Natural killer cell treated with Interleukin-12 subunit alpha and Interleukin-12 subunit beta and Interleukin-15 and Interleukin-18, amount 100 ng/mL, for 72 hours (primary cell): ENCODE measurements at regions not wholly inside any gene's neighbourhood (a gene's known extent, or its start where the extent isn't known, plus 50 kb on each side); places are given as distances from the start of the nearest gene placed in this dataset.
A peak's percentile ranks its signal among the peaks of the same experiment; 100 is the strongest.

Experiments used
- ATAC-seq, 2 donors: fragments of 150-1000 bp; cut with Tn5 transposase in 1 of 2; sonication (Bioruptor Pico), chemical (Tn5 transposase) in 1 of 2; 2 replicates each; pipeline ENCODE4 v1.10.0; 2021
- DNase-seq: peaks from one replicate; pipeline ENCODE4 v3.0.0; 2022; ENCODE audit warnings: low spot score
- H3K27ac Mint-ChIP-seq, 2 donors: 1 replicate in 1 of 2; 2 replicates in 1 of 2; pipeline ENCODE4 v1.8.0; 2022; ENCODE audit warnings: mixed read lengths in 2 of 2, mild to moderate bottlenecking in 1 of 2, moderate library complexity in 1 of 2
- H3K27me3 Mint-ChIP-seq, 2 donors: 1 replicate in 1 of 2; 2 replicates in 1 of 2; pipeline ENCODE4 v1.8.0; 2022; ENCODE audit warnings: mixed read lengths in 2 of 2
- H3K36me3 Mint-ChIP-seq: one replicate; pipeline ENCODE4 v1.8.0; 2022; ENCODE audit warnings: mixed read lengths
- H3K4me1 Mint-ChIP-seq, 2 donors: 1 replicate in 1 of 2; 2 replicates in 1 of 2; pipeline ENCODE4 v1.8.0; 2022; ENCODE audit warnings: low read depth in 2 of 2, mixed read lengths in 2 of 2, mild to moderate bottlenecking in 1 of 2
- H3K4me3 Mint-ChIP-seq: one replicate; pipeline ENCODE4 v1.8.0; 2022; ENCODE audit warnings: mixed read lengths
- H3K9me3 Mint-ChIP-seq: 2 replicates; pipeline ENCODE4 v1.8.0; 2022; ENCODE audit warnings: mixed read lengths

- no peak for DNase-seq
- ATAC-seq, result no peak
- peaks cover 6% of the 10 kb centered on the region for H3K9me3 Mint-ChIP-seq
- no peak overlapping the region for H3K27ac Mint-ChIP-seq
- H3K4me3 Mint-ChIP-seq, result no peak overlapping the region
- H3K27me3 Mint-ChIP-seq, result no peaks in the 10 kb centered on the region
- H3K4me1 Mint-ChIP-seq, result peaks cover 11 to 16% of the 10 kb centered on the region in 2 donors
- H3K36me3 Mint-ChIP-seq, result peaks cover 13% of the 10 kb centered on the region
Measured at GRCh38 chr15:31494786-31495185, 168.2 kb downstream of the KLF13 start.

DNA sequence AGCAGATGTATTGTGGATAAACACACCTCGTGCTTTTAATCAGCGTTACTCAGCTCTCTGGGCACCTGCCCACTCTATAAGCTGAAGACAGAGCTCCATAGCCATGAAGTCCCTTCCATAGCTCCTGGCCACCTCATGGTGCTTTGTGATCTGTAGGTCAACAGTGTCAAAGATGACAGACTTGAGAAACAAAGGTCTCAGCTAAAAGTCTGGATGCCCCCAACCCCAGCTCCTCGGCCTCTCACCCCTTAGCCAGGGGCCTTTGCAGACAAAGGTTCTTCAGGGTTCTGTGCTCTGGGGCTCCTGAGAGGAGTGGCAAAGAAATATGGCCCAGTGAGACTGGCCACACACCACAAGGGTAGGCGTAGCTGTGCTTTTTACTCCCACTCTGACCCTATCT is 168.6 kb downstream of the KLF13 start:
- Mint-ChIP-seq H3K36me3 (peaks cover 13% of the 10 kb centered on the region), H3K4me1 (peaks cover 10 to 13% of the 10 kb centered on the region in 2 donors), H3K27me3 (no peaks in the 10 kb centered on the region), H3K4me3 (no peak overlapping the region), H3K9me3 (peaks cover 6% of the 10 kb centered on the region), H3K27ac (no peak overlapping the region)
- ATAC-seq (no peak), DNase-seq (no peak)

DNA sequence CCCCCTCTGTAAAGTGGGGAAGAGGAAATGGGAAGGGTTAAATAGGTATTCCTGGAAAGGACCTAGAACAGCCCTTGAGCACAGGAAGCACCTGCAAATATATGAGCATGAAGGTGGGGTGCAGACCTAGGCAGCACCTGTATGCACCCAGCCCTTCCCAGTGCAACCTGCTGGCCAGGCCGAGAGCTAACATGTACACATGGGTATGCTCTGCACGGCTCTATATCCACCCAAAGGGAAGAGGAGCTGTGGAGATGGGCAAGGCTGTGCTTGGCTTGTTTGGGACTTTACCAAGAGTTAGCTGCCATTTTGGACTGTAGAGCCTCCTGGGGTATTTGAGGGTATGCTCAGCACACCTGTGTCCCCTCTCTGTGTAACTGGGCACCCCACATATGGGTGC is 171.2 kb downstream of the KLF13 start:
- ATAC-seq, result no peak
- Mint-ChIP-seq H3K36me3 (no peaks in the 10 kb centered on the region), H3K27ac (no peak overlapping the region), H3K4me1 (peaks cover 0 to 3% of the 10 kb centered on the region in 2 donors), H3K4me3 (no peak overlapping the region), H3K27me3 (peaks cover 0 to 5% of the 10 kb centered on the region in 2 donors), H3K9me3 (no peaks in the 10 kb centered on the region)
- DNase-seq, result no peak

DNA sequence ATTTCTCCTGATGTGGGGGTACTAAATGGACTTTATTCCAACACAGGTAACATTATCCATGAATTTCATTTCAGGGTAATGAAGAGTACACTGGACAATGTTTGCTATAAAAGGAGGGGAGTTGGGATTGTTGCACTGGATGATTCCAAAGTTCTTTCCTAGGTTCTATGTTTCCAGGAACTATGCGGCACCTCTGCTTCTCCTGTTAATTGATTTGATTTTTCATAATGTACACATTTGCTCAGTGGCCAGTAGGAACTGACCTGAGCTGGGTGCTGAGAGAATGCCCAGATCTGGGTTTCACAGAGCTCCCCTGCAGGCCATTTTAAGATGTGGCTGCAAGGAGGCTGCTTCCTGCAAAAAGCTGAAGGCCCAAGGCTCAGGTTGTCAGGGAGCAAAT is 171.7 kb downstream of the KLF13 start:
- Mint-ChIP-seq H3K27ac (no peak overlapping the region), H3K4me1 (peaks cover 0 to 3% of the 10 kb centered on the region in 2 donors), H3K36me3 (no peaks in the 10 kb centered on the region), H3K27me3 (peaks cover 0 to 5% of the 10 kb centered on the region in 2 donors), H3K9me3 (no peaks in the 10 kb centered on the region), H3K4me3 (no peak overlapping the region)
- DNase-seq, result no peak
- ATAC-seq, result no peak

DNA sequence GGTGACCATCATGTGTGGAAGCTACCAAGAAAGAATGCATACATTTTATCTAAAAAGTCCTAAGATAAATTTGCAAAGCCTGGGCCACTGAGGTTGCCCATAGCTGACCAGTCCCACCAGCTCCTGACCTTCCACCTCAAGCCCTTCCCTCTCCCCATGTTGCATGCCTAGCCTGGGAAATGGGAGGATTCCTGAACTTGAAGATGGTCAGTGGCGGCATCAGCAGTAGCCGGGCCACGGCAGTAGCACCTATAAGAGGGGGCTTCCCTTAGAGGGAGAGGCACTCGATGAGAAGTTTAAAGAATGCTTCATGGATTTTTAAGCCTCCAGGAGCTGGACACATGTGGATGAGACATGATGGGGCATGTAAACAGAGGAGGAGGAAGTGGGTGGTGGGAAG is 172.1 kb downstream of the KLF13 start:
- peaks cover 0 to 8% of the 10 kb centered on the region in 2 donors for H3K27me3 Mint-ChIP-seq
- DNase-seq (no peak), ATAC-seq (no peak)
- no peak overlapping the region for H3K4me3 Mint-ChIP-seq
- no peaks in the 10 kb centered on the region for H3K36me3 Mint-ChIP-seq
- H3K9me3 Mint-ChIP-seq, result no peaks in the 10 kb centered on the region
- peaks cover 0 to 3% of the 10 kb centered on the region in 2 donors for H3K4me1 Mint-ChIP-seq
- H3K27ac Mint-ChIP-seq, result no peak overlapping the region

DNA sequence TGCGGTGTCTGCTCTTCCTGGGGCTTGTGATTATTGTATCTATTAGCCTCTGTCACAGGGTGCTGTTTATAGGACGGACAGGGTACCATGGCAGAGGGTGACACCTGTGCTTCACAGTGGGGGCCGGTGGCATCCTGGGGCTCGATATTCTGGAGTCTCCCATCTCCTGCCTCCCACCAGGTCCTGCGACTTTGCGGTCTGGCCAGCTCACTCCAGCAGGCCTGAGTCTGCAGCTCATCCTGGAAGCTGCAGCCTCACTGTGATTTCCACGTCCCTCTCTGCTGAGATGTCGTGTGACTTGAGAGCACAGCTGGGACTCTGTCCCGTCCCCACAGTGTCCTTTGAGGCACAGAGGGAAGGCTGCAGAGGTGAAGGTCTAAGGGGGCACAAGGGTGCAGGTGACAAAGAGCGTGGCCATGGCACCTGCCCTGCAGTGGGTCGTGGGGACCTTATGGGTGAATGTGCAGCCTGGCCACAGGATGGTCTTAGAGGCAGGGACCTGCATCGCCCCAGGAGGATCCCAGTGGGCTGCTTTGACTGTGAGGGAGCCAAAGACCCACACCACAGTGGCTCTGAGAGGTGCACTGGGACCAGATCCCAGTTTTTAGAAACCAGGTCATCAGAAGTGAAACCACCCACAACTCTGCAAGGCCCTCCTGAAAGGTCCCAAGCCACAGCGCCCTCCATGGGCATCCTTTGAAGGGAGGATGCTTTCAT is 172.8 kb downstream of the KLF13 start:
- DNase-seq, result no peak
- H3K4me1 Mint-ChIP-seq, result peaks cover 0 to 3% of the 10 kb centered on the region in 2 donors
- peaks cover 0 to 9% of the 10 kb centered on the region in 2 donors for H3K27me3 Mint-ChIP-seq

DNA sequence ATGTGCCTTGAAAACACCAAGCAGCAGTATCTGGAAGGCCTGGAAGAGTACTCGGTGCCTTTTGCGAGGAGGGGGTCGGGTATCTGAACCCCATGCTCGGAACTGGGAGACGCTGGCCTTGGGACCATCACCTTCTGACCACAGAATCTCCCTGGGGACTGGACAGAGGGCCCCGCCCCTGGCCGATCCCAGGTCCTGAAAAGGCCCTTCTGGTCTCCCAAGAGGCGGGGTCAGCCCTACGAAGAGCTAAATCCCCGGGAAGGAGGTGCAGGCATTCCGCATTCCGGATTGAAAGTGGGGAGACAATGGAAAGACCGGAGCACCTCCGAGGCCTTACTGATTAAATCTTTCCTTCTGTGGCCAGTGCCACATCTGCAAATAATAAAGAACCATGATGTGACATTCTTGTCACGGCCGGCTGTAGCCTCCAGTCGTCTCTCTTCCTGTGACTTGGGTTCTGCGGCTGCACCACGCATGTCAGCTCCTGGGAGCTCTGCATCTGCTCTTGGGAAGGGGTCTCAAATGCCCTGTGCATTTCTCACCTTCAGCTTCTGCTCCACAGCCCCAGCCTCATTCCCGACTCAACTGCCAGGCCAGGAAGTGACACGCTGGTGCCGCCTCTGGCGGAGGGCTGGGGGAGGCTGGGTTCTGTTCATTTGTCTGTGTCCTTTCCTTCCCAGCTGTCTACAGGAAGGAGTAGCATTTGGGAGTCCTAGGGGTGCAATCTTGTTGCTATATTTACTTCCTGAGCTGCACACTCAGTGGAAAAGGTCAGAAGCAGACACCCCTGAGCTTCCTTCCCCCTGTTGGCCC is 173.5 kb downstream of the KLF13 start:
- Mint-ChIP-seq H3K36me3 (no peaks in the 10 kb centered on the region), H3K4me1 (peaks cover 0 to 3% of the 10 kb centered on the region in 2 donors), H3K27me3 (peaks cover 0 to 9% of the 10 kb centered on the region in 2 donors), H3K9me3 (no peaks in the 10 kb centered on the region), H3K27ac (no peak overlapping the region), H3K4me3 (no peak overlapping the region)
- no peak for DNase-seq
- no peak for ATAC-seq

More for the DNA sequence above, 172.8 kb downstream of the KLF13 start:
- no peak for ATAC-seq
- Mint-ChIP-seq H3K27ac (no peak overlapping the region), H3K9me3 (no peaks in the 10 kb centered on the region), H3K36me3 (no peaks in the 10 kb centered on the region), H3K4me3 (no peak overlapping the region)

DNA sequence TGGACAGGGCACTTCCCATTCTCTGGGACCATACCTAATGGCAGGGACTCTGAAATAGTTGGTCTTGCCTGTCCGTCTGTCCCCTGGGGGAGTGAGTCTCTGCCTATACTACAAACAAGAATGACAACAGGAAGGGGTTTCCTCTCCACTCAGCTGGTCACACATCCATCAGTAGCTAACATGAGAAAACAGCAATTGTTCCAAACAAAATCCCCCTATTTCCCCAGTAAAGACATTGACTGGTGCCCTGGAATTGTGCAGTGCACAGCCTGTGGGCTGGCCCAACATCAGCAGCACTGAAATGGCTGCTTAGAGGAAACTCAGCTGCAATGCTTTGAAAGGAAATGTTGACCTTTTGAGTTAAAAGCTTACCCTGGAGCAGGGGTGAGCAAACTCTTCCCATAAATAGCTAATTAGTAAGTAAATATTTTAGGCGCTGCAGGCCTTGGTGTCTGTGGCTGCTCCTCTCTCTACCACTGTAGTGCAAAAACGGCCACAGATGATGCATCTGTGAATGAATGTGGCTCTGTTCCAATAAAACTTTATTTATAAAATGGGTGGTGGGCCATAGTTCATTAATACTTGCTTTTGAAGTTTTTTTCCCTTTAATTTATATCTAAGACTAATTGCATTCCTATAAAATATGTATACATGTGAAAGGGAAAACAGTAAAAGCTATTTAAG is 174.3 kb downstream of the KLF13 start:
- Mint-ChIP-seq H3K4me1 (peaks cover 0 to 3% of the 10 kb centered on the region in 2 donors), H3K4me3 (no peak overlapping the region), H3K9me3 (no peaks in the 10 kb centered on the region), H3K36me3 (no peaks in the 10 kb centered on the region), H3K27me3 (peaks cover 0 to 9% of the 10 kb centered on the region in 2 donors), H3K27ac (no peak overlapping the region)
- no peak for ATAC-seq
- no peak for DNase-seq

DNA sequence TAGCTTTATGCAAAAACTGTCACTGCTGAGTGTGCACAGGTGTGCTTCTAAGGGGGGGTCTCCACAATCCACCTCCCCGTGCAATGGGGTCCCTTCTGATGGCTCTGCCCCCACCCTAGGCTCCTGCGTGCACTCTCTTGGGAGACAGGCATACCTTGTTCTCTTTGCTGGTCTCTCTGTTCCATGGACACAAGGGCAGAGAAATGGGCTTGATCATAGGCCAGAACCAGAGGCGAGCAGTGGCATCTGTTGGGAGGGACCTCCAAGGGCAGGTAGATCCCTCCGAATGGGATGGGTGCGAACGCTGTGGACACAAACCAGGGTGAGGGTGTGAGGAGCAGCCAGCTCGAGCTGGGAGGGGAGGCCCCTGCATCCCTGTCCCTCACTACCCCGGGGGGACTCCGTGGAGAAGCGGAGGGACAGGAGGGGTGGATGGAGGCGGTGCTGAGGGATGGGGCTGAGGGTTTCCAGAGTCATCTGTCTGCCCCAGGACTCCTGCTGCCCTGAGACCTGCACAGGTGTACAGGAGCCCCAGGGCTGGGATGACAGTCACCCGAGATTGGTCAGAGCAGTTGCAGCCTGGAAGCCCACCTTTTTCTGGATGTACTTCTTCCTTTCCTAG is 175.0 kb downstream of the KLF13 start:
- DNase-seq, result no peak
- ATAC-seq, result no peak
- Mint-ChIP-seq H3K36me3 (no peaks in the 10 kb centered on the region), H3K27ac (no peak overlapping the region), H3K4me1 (peaks cover 0 to 3% of the 10 kb centered on the region in 2 donors), H3K27me3 (peaks cover 0 to 9% of the 10 kb centered on the region in 2 donors), H3K9me3 (no peaks in the 10 kb centered on the region), H3K4me3 (no peak overlapping the region)

GRCh38 chr15:31502541-31503229 is 176.1 kb downstream of the KLF13 start:
- Mint-ChIP-seq H3K27ac (no peak overlapping the region), H3K36me3 (no peaks in the 10 kb centered on the region), H3K9me3 (no peaks in the 10 kb centered on the region), H3K27me3 (peaks cover 0 to 12% of the 10 kb centered on the region in 2 donors), H3K4me3 (no peak overlapping the region), H3K4me1 (peaks cover 0 to 8% of the 10 kb centered on the region in 2 donors)
- ATAC-seq (peak; percentile 22 to 44), DNase-seq (no peak)

- ATAC-seq, result peak in 1 of 2 donors; percentile 40
- Mint-ChIP-seq H3K4me1 (peaks cover 0 to 11% of the 10 kb centered on the region in 2 donors), H3K4me3 (no peak overlapping the region), H3K27ac (peak overlapping the region in 1 of 2 donors; percentile 34), H3K9me3 (no peaks in the 10 kb centered on the region), H3K27me3 (peaks cover 0 to 12% of the 10 kb centered on the region in 2 donors), H3K36me3 (no peaks in the 10 kb centered on the region)
- no peak for DNase-seq
Measured at GRCh38 chr15:31503256-31503655, 176.6 kb downstream of the KLF13 start.

- Mint-ChIP-seq H3K9me3 (no peaks in the 10 kb centered on the region), H3K27ac (peak overlapping the region in 1 of 2 donors; percentile 34), H3K4me3 (no peak overlapping the region), H3K4me1 (peaks cover 0 to 11% of the 10 kb centered on the region in 2 donors), H3K36me3 (no peaks in the 10 kb centered on the region), H3K27me3 (peaks cover 0 to 12% of the 10 kb centered on the region in 2 donors)
- no peak for DNase-seq
- peak; percentile 34 to 50 for ATAC-seq
Measured at GRCh38 chr15:31503758-31504461, 177.3 kb downstream of the KLF13 start.
